ENCODE measurements at regions not wholly inside any gene's neighbourhood (a gene's known extent, or its start where the extent isn't known, plus 50 kb on each side); places are given as distances from the start of the nearest gene placed in this dataset.

DNA sequence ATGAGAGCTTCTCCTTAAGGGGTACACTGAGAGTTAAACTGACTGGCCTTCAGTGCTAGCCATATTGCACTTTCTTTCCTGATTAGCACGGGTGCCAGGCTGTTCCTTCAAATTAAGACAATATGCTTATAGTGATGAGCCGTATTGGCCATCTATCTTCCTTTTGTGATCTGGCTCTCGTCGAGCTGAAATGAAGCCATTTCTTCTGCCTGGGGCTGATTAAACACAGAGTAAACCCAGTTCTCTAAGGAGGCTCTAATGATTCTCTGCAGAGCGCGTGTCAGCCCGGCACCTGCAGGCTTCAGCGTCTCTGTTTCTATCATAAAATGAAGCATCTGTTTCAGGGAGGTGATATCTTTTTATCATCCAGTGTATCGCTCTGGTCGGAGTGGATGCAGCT, 107.5 kb upstream of the NR2F2 start:
- TF ChIP-seq POLR2AphosphoS5 (IDR thresholded peaks at IDR 0.05; ENCODE audit: low read depth) (no peak), SPI1 (IDR thresholded peaks at IDR 0.05; ENCODE audit: borderline replicate concordance, low read depth) (no peak), GABPA (IDR thresholded peaks at IDR 0.05; ENCODE audit: low read depth) (no peak)
- TF ChIP-seq, protein P1, sequence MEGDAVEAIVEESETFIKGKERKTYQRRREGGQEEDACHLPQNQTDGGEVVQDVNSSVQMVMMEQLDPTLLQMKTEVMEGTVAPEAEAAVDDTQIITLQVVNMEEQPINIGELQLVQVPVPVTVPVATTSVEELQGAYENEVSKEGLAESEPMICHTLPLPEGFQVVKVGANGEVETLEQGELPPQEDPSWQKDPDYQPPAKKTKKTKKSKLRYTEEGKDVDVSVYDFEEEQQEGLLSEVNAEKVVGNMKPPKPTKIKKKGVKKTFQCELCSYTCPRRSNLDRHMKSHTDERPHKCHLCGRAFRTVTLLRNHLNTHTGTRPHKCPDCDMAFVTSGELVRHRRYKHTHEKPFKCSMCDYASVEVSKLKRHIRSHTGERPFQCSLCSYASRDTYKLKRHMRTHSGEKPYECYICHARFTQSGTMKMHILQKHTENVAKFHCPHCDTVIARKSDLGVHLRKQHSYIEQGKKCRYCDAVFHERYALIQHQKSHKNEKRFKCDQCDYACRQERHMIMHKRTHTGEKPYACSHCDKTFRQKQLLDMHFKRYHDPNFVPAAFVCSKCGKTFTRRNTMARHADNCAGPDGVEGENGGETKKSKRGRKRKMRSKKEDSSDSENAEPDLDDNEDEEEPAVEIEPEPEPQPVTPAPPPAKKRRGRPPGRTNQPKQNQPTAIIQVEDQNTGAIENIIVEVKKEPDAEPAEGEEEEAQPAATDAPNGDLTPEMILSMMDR (IDR thresholded peaks at IDR 0.05; ENCODE audit: insufficient read depth, low read length), result no peak
- TF ChIP-seq, protein P2, sequence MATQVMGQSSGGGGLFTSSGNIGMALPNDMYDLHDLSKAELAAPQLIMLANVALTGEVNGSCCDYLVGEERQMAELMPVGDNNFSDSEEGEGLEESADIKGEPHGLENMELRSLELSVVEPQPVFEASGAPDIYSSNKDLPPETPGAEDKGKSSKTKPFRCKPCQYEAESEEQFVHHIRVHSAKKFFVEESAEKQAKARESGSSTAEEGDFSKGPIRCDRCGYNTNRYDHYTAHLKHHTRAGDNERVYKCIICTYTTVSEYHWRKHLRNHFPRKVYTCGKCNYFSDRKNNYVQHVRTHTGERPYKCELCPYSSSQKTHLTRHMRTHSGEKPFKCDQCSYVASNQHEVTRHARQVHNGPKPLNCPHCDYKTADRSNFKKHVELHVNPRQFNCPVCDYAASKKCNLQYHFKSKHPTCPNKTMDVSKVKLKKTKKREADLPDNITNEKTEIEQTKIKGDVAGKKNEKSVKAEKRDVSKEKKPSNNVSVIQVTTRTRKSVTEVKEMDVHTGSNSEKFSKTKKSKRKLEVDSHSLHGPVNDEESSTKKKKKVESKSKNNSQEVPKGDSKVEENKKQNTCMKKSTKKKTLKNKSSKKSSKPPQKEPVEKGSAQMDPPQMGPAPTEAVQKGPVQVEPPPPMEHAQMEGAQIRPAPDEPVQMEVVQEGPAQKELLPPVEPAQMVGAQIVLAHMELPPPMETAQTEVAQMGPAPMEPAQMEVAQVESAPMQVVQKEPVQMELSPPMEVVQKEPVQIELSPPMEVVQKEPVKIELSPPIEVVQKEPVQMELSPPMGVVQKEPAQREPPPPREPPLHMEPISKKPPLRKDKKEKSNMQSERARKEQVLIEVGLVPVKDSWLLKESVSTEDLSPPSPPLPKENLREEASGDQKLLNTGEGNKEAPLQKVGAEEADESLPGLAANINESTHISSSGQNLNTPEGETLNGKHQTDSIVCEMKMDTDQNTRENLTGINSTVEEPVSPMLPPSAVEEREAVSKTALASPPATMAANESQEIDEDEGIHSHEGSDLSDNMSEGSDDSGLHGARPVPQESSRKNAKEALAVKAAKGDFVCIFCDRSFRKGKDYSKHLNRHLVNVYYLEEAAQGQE (IDR thresholded peaks at IDR 0.05; ENCODE audit: insufficient replicate concordance, low read depth), result no peak
- no peak for DNase-seq (ENCODE audit: low read depth in 1 of 2, low spot score in 1 of 2)
- H3K4me3 ChIP-seq (replicated peaks; ENCODE audit: insufficient read depth, low read length), result no peak overlapping the region
- H3K27ac ChIP-seq (replicated peaks), result no peak overlapping the region
- no peaks in the 10 kb centered on the region for H3K27me3 ChIP-seq (ENCODE audit: insufficient read depth, poor library complexity, severe bottlenecking)

DNA sequence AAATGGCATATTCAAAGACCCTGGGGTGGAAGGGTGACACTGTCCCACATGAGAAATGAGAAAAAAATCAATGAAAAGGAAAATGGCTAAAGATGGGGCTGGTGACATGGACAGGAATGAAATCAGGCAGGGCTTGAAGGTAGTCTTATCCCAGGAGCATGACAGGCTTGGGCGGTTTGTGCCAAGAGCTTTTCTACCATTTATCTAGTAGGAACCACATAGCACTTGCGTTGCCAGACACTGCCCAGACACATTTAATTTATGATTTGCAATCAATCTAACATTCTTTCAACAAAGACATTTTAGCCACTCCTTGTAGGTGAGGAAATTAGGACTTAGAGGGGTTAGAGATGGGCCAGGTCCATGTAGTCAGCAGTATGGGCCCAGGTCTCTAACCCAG, 106.6 kb upstream of the NR2F2 start:
- no peaks in the 10 kb centered on the region for H3K27me3 ChIP-seq (ENCODE audit: insufficient read depth, poor library complexity, severe bottlenecking)
- TF ChIP-seq, protein P1 (IDR thresholded peaks at IDR 0.05; ENCODE audit: insufficient read depth, low read length), result no peak
- TF ChIP-seq, protein P2 (IDR thresholded peaks at IDR 0.05; ENCODE audit: insufficient replicate concordance, low read depth), result no peak
- TF ChIP-seq SPI1 (IDR thresholded peaks at IDR 0.05; ENCODE audit: borderline replicate concordance, low read depth), result no peak
- no peak for TF ChIP-seq POLR2AphosphoS5 (IDR thresholded peaks at IDR 0.05; ENCODE audit: low read depth)
- no peak overlapping the region for H3K27ac ChIP-seq (replicated peaks)
- no peak overlapping the region for H3K4me3 ChIP-seq (replicated peaks; ENCODE audit: insufficient read depth, low read length)
- no peak for DNase-seq (ENCODE audit: low read depth in 1 of 2, low spot score in 1 of 2)

DNA sequence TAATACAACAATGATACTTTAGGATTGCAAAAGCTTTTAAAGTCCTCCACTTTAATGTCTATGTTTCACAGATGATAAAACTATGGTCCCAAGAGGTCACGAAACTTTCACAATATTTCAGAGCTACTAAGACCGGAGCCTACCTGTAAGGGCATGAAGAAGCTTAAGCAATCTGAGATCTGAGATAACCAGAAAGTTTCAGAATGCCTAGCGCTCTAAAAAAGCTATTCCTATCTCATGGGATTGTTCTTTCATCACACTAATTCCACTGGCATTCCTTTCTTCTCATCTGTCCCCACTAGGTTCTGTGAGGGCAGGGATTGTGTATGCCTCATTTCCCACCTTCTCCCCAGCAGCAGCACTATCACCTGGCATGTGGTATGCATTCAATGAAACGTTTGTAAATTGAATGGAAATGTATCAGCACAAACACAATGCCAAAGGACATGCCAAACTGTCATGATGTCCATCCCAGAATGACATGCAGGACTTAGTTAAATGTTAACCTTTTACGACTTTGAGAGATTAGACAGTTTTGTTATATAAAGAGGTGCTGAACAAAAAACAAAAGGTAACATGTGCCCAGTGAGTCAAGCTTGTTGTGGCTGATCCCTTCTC, 104.7 kb upstream of the NR2F2 start:
- H3K4me3 ChIP-seq (replicated peaks; ENCODE audit: insufficient read depth, low read length), result no peak overlapping the region
- TF ChIP-seq, protein P1 (IDR thresholded peaks at IDR 0.05; ENCODE audit: insufficient read depth, low read length), result no peak
- TF ChIP-seq, protein P2 (IDR thresholded peaks at IDR 0.05; ENCODE audit: insufficient replicate concordance, low read depth), result no peak
- TF ChIP-seq GABPA (IDR thresholded peaks at IDR 0.05; ENCODE audit: low read depth) (no peak), SPI1 (IDR thresholded peaks at IDR 0.05; ENCODE audit: borderline replicate concordance, low read depth) (no peak), POLR2AphosphoS5 (IDR thresholded peaks at IDR 0.05; ENCODE audit: low read depth) (no peak)
- H3K27ac ChIP-seq (replicated peaks), result no peak overlapping the region
- no peaks in the 10 kb centered on the region for H3K27me3 ChIP-seq (ENCODE audit: insufficient read depth, poor library complexity, severe bottlenecking)
- DNase-seq (ENCODE audit: low read depth in 1 of 2, low spot score in 1 of 2), result no peak
